Keratinocyte (primary cell): ENCODE measurements at regions not wholly inside any gene's neighbourhood (a gene's known extent, or its start where the extent isn't known, plus 50 kb on each side); places are given as distances from the start of the nearest gene placed in this dataset.
A peak's percentile ranks its signal among the peaks of the same experiment; 100 is the strongest.

Source experiments
- CTCF ChIP-seq, 3 experiments: IDR thresholded peaks in 1 of 3; conservative IDR thresholded peaks in 1 of 3; optimal IDR thresholded peaks in 1 of 3; 2 replicates in 2 of 3; 3 replicates in 1 of 3; pipeline versions ENCODE3 to v1.5.1; 2011; ENCODE audit warnings: low read length in 3 of 3, mild to moderate bottlenecking in 3 of 3, moderate library complexity in 2 of 3, control low read depth in 1 of 3, inconsistent platforms in 1 of 3; ENCODE audit not compliant: insufficient read depth in 2 of 3; ENCODE audit errors: extremely low read depth in 1 of 3
- EZH2 ChIP-seq: IDR thresholded peaks from one replicate; pipeline ENCODE4 v1.6.1; 2012; ENCODE audit warnings: inconsistent platforms, mild to moderate bottlenecking, low read length, moderate library complexity

- peak in 1 of 3 experiments; percentile 50 for TF ChIP-seq CTCF (optimal IDR thresholded peaks at IDR 0.05 in 1 of 3, IDR thresholded peaks at IDR 0.05 in 1 of 3, conservative IDR thresholded peaks at IDR 0.05 in 1 of 3; ENCODE audit: extremely low read depth in 1 of 3, insufficient read depth in 2 of 3, low read length in 3 of 3)
- TF ChIP-seq EZH2, result no peak
Observed at GRCh38 chr6:123715006-123715863, 78.5 kb upstream of the TRDN start.
